Transverse colon (tissue), 3 donors: ENCODE measurements at regions not wholly inside any gene's neighbourhood (a gene's known extent, or its start where the extent isn't known, plus 50 kb on each side); places are given as distances from the start of the nearest gene placed in this dataset.

Source experiments
- EP300 ChIP-seq: sonication (generic); formaldehyde crosslinking; IDR thresholded peaks from one replicate; pipeline ENCODE4 v1.6.1; 2017; ENCODE audit warnings: antibody characterized with exemption, low read depth
- POLR2AphosphoS5 ChIP-seq, 3 donors: sonication (generic); formaldehyde crosslinking; IDR thresholded peaks; one replicate each; pipeline ENCODE4 v1.6.1; 2016; ENCODE audit warnings: antibody characterized with exemption in 3 of 3

GRCh38 chrX:96052078-96052477, 632.6 kb upstream of the DIAPH2 start:
- TF ChIP-seq EP300 (no peak), POLR2AphosphoS5 (IDR thresholded peaks at IDR 0.05) (no peak)
